Loucy (cell line): ENCODE measurements at regions not wholly inside any gene's neighbourhood (a gene's known extent, or its start where the extent isn't known, plus 50 kb on each side); places are given as distances from the start of the nearest gene placed in this dataset.

ENCODE experiments used
- H2AFZ ChIP-seq: fragments of 200-600 bp; sonication (generic); 2 replicates; pipeline ENCODE4 v1.6.0; 2016; ENCODE audit warnings: antibody characterized with exemption, mild to moderate bottlenecking, low read length, moderate library complexity
- H3F3A ChIP-seq: fragments of 200-600 bp; 2 replicates; pipeline ENCODE4 v1.6.0; 2016; ENCODE audit warnings: antibody characterized with exemption, low read depth, mild to moderate bottlenecking
- H3K27me3 ChIP-seq: fragments of 200-600 bp; sonication (generic); 2 replicates; pipeline ENCODE4 v1.6.1; 2014; ENCODE audit warnings: low read length, mild to moderate bottlenecking; ENCODE audit not compliant: insufficient read depth, poor library complexity, severe bottlenecking
- H3K36me3 ChIP-seq: fragments of 200-600 bp; sonication (generic); 2 replicates; pipeline ENCODE4 v1.6.1; 2016; ENCODE audit warnings: low read length; ENCODE audit not compliant: insufficient read depth
- H3K4me1 ChIP-seq: fragments of 200-600 bp; sonication (generic); 2 replicates; pipeline ENCODE4 v1.5.1; 2014; ENCODE audit warnings: low read length, mild to moderate bottlenecking; ENCODE audit not compliant: insufficient read depth, poor library complexity, severe bottlenecking
- H3K4me2 ChIP-seq: fragments of 200-600 bp; sonication (generic); 2 replicates; pipeline ENCODE4 v1.6.0; 2014; ENCODE audit warnings: antibody characterized with exemption, low read length, low read depth, mild to moderate bottlenecking; ENCODE audit not compliant: poor library complexity, severe bottlenecking
- H3K4me3 ChIP-seq: fragments of 200-600 bp; sonication (generic); 2 replicates; pipeline ENCODE4 v1.5.1; 2014; ENCODE audit warnings: low read length, mild to moderate bottlenecking, mixed read lengths; ENCODE audit not compliant: poor library complexity, severe bottlenecking
- H3K79me2 ChIP-seq: fragments of 200-600 bp; sonication (generic); 2 replicates; pipeline ENCODE4 v1.6.1; 2014; ENCODE audit warnings: low read length; ENCODE audit not compliant: insufficient read depth
- H3K9ac ChIP-seq: fragments of 200-600 bp; sonication (generic); 2 replicates; pipeline ENCODE4 v1.6.0; 2014; ENCODE audit warnings: mild to moderate bottlenecking, low read depth, low read length, moderate library complexity; ENCODE audit not compliant: poor library complexity, severe bottlenecking
- H3K9me2 ChIP-seq: fragments of 200-600 bp; sonication (generic); replicated peaks from 2 replicates; pipeline ENCODE4 v1.6.1; 2016; ENCODE audit warnings: low read depth, low read length, mixed read lengths
- H3K9me3 ChIP-seq: fragments of 200-600 bp; sonication (generic); 2 replicates; pipeline ENCODE4 v1.6.1; 2014; ENCODE audit warnings: mild to moderate bottlenecking, antibody characterized with exemption, low read length, low read depth; ENCODE audit not compliant: insufficient read depth
- H4K20me1 ChIP-seq: fragments of 200-600 bp; sonication (generic); 2 replicates; pipeline ENCODE4 v1.6.0; 2014; ENCODE audit warnings: antibody characterized with exemption, low read length, mild to moderate bottlenecking; ENCODE audit not compliant: insufficient read depth, poor library complexity, severe bottlenecking
- CTCF ChIP-seq: fragments of 200-600 bp; sonication (generic); conservative IDR thresholded peaks from 2 replicates; pipeline ENCODE4 v1.5.1; 2014; ENCODE audit warnings: mild to moderate bottlenecking, antibody characterized with exemption, low read length
- EZH2phosphoT487 ChIP-seq: fragments of 200-600 bp; IDR thresholded peaks from 2 replicates; pipeline ENCODE4 v1.6.1; 2018; ENCODE audit warnings: antibody characterized with exemption, mild to moderate bottlenecking, moderate library complexity, borderline replicate concordance

DNA sequence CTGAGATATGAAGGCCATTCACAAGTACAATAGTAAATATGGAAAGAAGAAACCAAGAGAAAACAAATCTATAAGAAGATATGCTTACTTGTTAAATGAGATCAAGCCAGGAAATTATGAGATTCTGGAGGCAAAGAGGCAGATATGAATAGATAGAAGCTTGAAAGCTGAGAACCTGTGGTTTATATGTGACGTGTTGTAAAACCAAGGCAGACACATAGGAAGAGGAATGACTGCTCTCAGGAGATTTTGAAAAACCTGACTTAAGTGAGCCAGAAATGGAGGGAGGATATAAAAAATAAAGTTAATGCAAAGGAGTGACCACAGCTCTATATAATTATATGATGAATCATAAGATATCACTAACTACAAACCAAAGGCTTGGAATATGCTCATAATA lies 1160.5 kb upstream of the CNTN5 start:
- Histone ChIP-seq H3K4me1 (no peaks in the 10 kb centered on the region), H3K9ac (no peak overlapping the region), H3K27me3 (no peaks in the 10 kb centered on the region), H3K4me2 (no peak overlapping the region), H3K79me2 (no peaks in the 10 kb centered on the region), H3K4me3 (no peak overlapping the region), H3K9me2 (no peaks in the 10 kb centered on the region), H4K20me1 (no peaks in the 10 kb centered on the region), H3F3A (no peaks in the 10 kb centered on the region), H2AFZ (no peak overlapping the region), H3K36me3 (no peaks in the 10 kb centered on the region), H3K9me3 (no peaks in the 10 kb centered on the region)
- no peak for TF ChIP-seq CTCF
- no peak for TF ChIP-seq EZH2phosphoT487

GRCh38 chr11:97862021-97862420 lies 1158.7 kb upstream of the CNTN5 start:
- Histone ChIP-seq H3K27me3 (no peaks in the 10 kb centered on the region), H4K20me1 (no peaks in the 10 kb centered on the region), H3K4me2 (no peak overlapping the region), H3K9me3 (no peaks in the 10 kb centered on the region), H3K36me3 (no peaks in the 10 kb centered on the region), H3K79me2 (no peaks in the 10 kb centered on the region), H3K4me3 (no peak overlapping the region), H3K9me2 (no peaks in the 10 kb centered on the region), H3F3A (no peaks in the 10 kb centered on the region), H2AFZ (no peak overlapping the region), H3K9ac (no peak overlapping the region), H3K4me1 (no peaks in the 10 kb centered on the region)
- no peak for TF ChIP-seq CTCF
- TF ChIP-seq EZH2phosphoT487 = no peak

DNA sequence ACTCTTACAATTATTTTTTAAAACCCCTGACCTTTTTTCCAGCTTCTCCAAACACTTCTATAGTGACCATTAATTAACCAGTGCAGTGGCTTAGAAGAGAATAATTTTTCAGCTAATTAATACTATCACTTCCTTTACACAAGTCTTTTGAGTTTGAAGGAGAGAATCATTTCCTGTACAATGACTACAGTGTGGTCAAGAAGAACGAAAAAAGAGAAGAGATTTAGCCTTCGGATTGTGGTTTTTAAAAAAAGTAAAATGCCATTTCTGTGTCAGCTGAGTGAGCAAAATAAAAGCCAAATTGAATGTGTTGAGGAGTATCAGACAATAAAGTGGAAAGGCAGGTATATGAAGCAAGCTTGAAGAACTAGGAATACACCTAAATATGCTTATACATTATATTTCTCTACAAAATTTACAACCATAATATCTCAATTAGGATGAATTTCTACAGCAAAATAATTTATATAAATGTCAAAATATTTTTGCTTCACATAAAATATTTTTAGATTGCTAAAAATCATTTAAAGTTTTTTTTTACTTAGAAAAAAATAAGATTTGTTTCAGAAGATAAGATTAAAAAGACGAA lies 1155.2 kb upstream of the CNTN5 start:
- Histone ChIP-seq H3K27me3 (no peaks in the 10 kb centered on the region), H3K9me3 (no peaks in the 10 kb centered on the region; the same call in 1 of the 2 replicates), H4K20me1 (no peaks in the 10 kb centered on the region), H2AFZ (no peak overlapping the region), H3K4me2 (no peak overlapping the region), H3K9ac (no peak overlapping the region), H3K36me3 (no peaks in the 10 kb centered on the region), H3F3A (no peaks in the 10 kb centered on the region), H3K9me2 (no peaks in the 10 kb centered on the region), H3K4me3 (no peak overlapping the region), H3K4me1 (no peaks in the 10 kb centered on the region), H3K79me2 (no peaks in the 10 kb centered on the region)
- no peak for TF ChIP-seq CTCF
- TF ChIP-seq EZH2phosphoT487 = no peak
